DOHH2 (cell line): ENCODE measurements at regions not wholly inside any gene's neighbourhood (a gene's known extent, or its start where the extent isn't known, plus 50 kb on each side); places are given as distances from the start of the nearest gene placed in this dataset.

Source experiments
- H3F3A ChIP-seq: fragments of 200-600 bp; sonication (generic), shearing (Covaris generic); 2 replicates; pipeline ENCODE4 v1.6.0; 2016; ENCODE audit warnings: antibody characterized with exemption, mild to moderate bottlenecking; ENCODE audit not compliant: control insufficient read depth, insufficient read depth
- H3K27ac ChIP-seq: fragments of 200-600 bp; sonication (generic); 2 replicates; pipeline ENCODE4 v1.5.1; 2014; ENCODE audit warnings: low read depth, mild to moderate bottlenecking, low read length, moderate library complexity
- H3K27me3 ChIP-seq: fragments of 200-600 bp; sonication (generic); 2 replicates; pipeline ENCODE4 v1.6.1; 2014; ENCODE audit warnings: mild to moderate bottlenecking, low read length, mixed read lengths; ENCODE audit not compliant: control insufficient read depth
- H3K36me3 ChIP-seq: fragments of 200-600 bp; sonication (generic); 2 replicates; pipeline ENCODE4 v1.6.1; 2014; ENCODE audit warnings: mild to moderate bottlenecking, low read length, moderate library complexity, mixed read lengths; ENCODE audit not compliant: control insufficient read depth
- H3K4me1 ChIP-seq: fragments of 200-600 bp; sonication (generic); 2 replicates; pipeline ENCODE4 v1.6.1; 2014; ENCODE audit warnings: mild to moderate bottlenecking, low read length, mixed read lengths; ENCODE audit not compliant: control insufficient read depth
- H3K4me2 ChIP-seq: fragments of 200-600 bp; sonication (generic); 2 replicates; pipeline ENCODE4 v1.6.0; 2014; ENCODE audit warnings: mild to moderate bottlenecking, low read length, moderate library complexity
- H3K4me3 ChIP-seq: fragments of 200-600 bp; sonication (generic); 2 replicates; pipeline ENCODE4 v1.5.1; 2014; ENCODE audit warnings: mild to moderate bottlenecking, low read length, mixed read lengths
- H3K79me2 ChIP-seq: fragments of 200-600 bp; sonication (generic); 2 replicates; pipeline ENCODE4 v1.6.1; 2014; ENCODE audit warnings: mild to moderate bottlenecking, low read length, mixed read lengths; ENCODE audit not compliant: control insufficient read depth
- H3K9me2 ChIP-seq: fragments of 200-600 bp; sonication (generic); replicated peaks from 2 replicates; pipeline ENCODE4 v1.6.1; 2014; ENCODE audit warnings: mild to moderate bottlenecking, low read length, mixed read lengths; ENCODE audit not compliant: control insufficient read depth
- H3K9me3 ChIP-seq: fragments of 200-600 bp; sonication (generic); 2 replicates; pipeline ENCODE4 v1.6.1; 2014; ENCODE audit warnings: antibody characterized with exemption, low read length, mixed read lengths; ENCODE audit not compliant: control insufficient read depth, insufficient read depth
- H4K20me1 ChIP-seq: fragments of 200-600 bp; sonication (generic); 2 replicates; pipeline ENCODE4 v1.6.0; 2014; ENCODE audit warnings: low read depth, mild to moderate bottlenecking, antibody characterized with exemption, low read length, moderate library complexity; ENCODE audit not compliant: control insufficient read depth, insufficient read depth
- EZH2phosphoT487 ChIP-seq: fragments of 200-600 bp; sonication (generic); IDR thresholded peaks from 2 replicates; pipeline ENCODE4 v1.6.1; 2017; ENCODE audit warnings: borderline replicate concordance, mild to moderate bottlenecking, antibody characterized with exemption, low read length, moderate library complexity, mixed read lengths
- TF ChIP-seq, protein P1 (sequence below): fragments of 200-600 bp; sonication (generic); IDR thresholded peaks from one replicate; pipeline ENCODE4 v1.5.1; 2014; ENCODE audit warnings: antibody characterized with exemption, mild to moderate bottlenecking, low read depth, low read length; ENCODE audit not compliant: poor library complexity, severe bottlenecking

- no peak for TF ChIP-seq EZH2phosphoT487
- TF ChIP-seq, protein P1, sequence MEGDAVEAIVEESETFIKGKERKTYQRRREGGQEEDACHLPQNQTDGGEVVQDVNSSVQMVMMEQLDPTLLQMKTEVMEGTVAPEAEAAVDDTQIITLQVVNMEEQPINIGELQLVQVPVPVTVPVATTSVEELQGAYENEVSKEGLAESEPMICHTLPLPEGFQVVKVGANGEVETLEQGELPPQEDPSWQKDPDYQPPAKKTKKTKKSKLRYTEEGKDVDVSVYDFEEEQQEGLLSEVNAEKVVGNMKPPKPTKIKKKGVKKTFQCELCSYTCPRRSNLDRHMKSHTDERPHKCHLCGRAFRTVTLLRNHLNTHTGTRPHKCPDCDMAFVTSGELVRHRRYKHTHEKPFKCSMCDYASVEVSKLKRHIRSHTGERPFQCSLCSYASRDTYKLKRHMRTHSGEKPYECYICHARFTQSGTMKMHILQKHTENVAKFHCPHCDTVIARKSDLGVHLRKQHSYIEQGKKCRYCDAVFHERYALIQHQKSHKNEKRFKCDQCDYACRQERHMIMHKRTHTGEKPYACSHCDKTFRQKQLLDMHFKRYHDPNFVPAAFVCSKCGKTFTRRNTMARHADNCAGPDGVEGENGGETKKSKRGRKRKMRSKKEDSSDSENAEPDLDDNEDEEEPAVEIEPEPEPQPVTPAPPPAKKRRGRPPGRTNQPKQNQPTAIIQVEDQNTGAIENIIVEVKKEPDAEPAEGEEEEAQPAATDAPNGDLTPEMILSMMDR, result no peak
- no peaks in the 10 kb centered on the region for H3K27me3 ChIP-seq
- no peaks in the 10 kb centered on the region for H3F3A ChIP-seq
- no peaks in the 10 kb centered on the region for H3K79me2 ChIP-seq
- no peaks in the 10 kb centered on the region for H3K9me3 ChIP-seq
- H4K20me1 ChIP-seq, result no peaks in the 10 kb centered on the region
- H3K4me3 ChIP-seq, result no peak overlapping the region
- no peaks in the 10 kb centered on the region for H3K36me3 ChIP-seq
- H3K4me2 ChIP-seq, result no peak overlapping the region
- no peaks in the 10 kb centered on the region for H3K9me2 ChIP-seq
- H3K4me1 ChIP-seq, result no peaks in the 10 kb centered on the region
- H3K27ac ChIP-seq, result no peak overlapping the region
Observed at GRCh38 chr18:75654851-75655751, 227.6 kb upstream of the SMIM21 start.

DNA sequence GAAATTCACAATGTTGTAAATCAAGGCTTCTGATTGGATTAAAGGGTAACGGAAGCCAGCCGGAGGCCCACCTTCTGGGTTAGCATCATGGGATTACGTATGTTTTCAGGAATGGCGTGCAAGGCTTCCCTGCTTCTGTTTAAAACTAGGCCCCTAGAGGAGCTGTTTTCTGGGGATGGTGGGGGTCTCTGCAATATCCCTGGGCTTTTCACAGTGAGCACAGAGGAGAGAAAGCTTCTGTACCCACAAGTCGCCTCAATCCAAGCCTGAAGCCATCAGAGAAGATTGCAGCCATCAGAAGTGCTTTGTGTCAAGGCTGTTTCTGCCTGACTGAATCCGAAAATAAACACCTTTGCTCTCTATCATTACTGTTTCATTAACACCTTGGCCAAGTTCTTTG is 226.9 kb upstream of the SMIM21 start:
- H3K4me1 ChIP-seq, result no peaks in the 10 kb centered on the region

DNA sequence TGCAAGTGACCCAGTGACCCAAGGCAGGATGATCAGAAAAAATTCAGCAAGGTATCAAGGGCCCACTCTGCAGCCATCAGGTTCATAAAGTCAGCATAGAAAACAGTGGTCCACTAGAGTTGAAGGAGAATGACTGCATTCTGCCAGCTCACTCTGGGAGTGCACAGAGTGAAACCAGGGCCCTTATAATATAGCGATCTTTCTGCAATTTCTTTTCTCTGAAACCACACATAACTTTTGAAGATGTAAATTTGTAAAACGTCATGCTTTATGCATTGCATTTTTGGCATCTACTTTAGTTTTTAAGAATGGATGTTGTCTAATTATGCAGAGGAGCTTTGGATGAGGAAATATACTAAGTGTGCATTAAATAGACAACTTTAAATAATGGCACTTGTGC is 225.0 kb upstream of the SMIM21 start:
- no peaks in the 10 kb centered on the region for H4K20me1 ChIP-seq
- no peaks in the 10 kb centered on the region for H3K9me2 ChIP-seq
- H3K27me3 ChIP-seq, result no peaks in the 10 kb centered on the region
- H3K4me2 ChIP-seq, result no peak overlapping the region
- H3K36me3 ChIP-seq, result no peaks in the 10 kb centered on the region
- H3K4me3 ChIP-seq, result no peak overlapping the region
- no peak for TF ChIP-seq EZH2phosphoT487
- TF ChIP-seq, protein P1, result no peak
- H3K79me2 ChIP-seq, result no peaks in the 10 kb centered on the region
- H3K4me1 ChIP-seq, result no peaks in the 10 kb centered on the region
- no peaks in the 10 kb centered on the region for H3K9me3 ChIP-seq
- H3F3A ChIP-seq, result no peaks in the 10 kb centered on the region
- no peak overlapping the region for H3K27ac ChIP-seq

More for the DNA sequence above, 226.9 kb upstream of the SMIM21 start:
- Histone ChIP-seq H3K9me2 (no peaks in the 10 kb centered on the region), H3K27me3 (no peaks in the 10 kb centered on the region), H3K9me3 (no peaks in the 10 kb centered on the region), H3K36me3 (no peaks in the 10 kb centered on the region), H3F3A (no peaks in the 10 kb centered on the region), H4K20me1 (no peaks in the 10 kb centered on the region), H3K4me3 (no peak overlapping the region), H3K79me2 (no peaks in the 10 kb centered on the region), H3K4me2 (no peak overlapping the region), H3K27ac (no peak overlapping the region)
- TF ChIP-seq EZH2phosphoT487, result no peak
- TF ChIP-seq, protein P1, result no peak
